GM18505 (cell line): ENCODE measurements at regions not wholly inside any gene's neighbourhood (a gene's known extent, or its start where the extent isn't known, plus 50 kb on each side); places are given as distances from the start of the nearest gene placed in this dataset.
"Not testable (repeated sequence)": the region's sequence is repeated elsewhere in the genome, so short reads cannot be mapped to it uniquely, and the experiment has no call there.

ENCODE experiments used
- ATAC-seq: cut with Tn5 transposase; IDR thresholded peaks from one replicate; pipeline ENCODE4 v1.9.1; 2021; ENCODE audit not compliant: unreplicated experiment
- POLR2A ChIP-seq: IDR thresholded peaks from 4 replicates; pipeline ENCODE4 v1.6.1; 2011; ENCODE audit warnings: borderline replicate concordance; ENCODE audit not compliant: insufficient read depth, insufficient read length; ENCODE audit errors: extremely low read depth

- no peak for TF ChIP-seq POLR2A
- ATAC-seq: no peak
Measured at GRCh38 chr15:96187341-96188305, 142.9 kb upstream of the NR2F2 start.

GRCh38 chr15:96197721-96198120 lies 132.8 kb upstream of the NR2F2 start:
- no peak for TF ChIP-seq POLR2A
- no peak for ATAC-seq

- ATAC-seq: no peak
Measured at GRCh38 chr15:96199111-96199510, 131.4 kb upstream of the NR2F2 start.

GRCh38 chr15:96200357-96200967 lies 130.0 kb upstream of the NR2F2 start:
- no peak for ATAC-seq
- no peak for TF ChIP-seq POLR2A

More at GRCh38 chr15:96199111-96199510, 131.4 kb upstream of the NR2F2 start:
- TF ChIP-seq POLR2A: no peak

- no peak for ATAC-seq
- no peak for TF ChIP-seq POLR2A
Measured at GRCh38 chr15:96201696-96202095, 128.8 kb upstream of the NR2F2 start.

- ATAC-seq: not testable (repeated sequence)
Measured at GRCh38 chr15:96205588-96205987, 124.9 kb upstream of the NR2F2 start.

GRCh38 chr15:96207377-96208006 lies 123.0 kb upstream of the NR2F2 start:
- TF ChIP-seq POLR2A: no peak
- ATAC-seq: no peak

GRCh38 chr15:96209285-96209735 lies 121.2 kb upstream of the NR2F2 start:
- no peak for ATAC-seq
- TF ChIP-seq POLR2A: no peak

GRCh38 chr15:96213045-96213444 lies 117.5 kb upstream of the NR2F2 start:
- TF ChIP-seq POLR2A: no peak
- ATAC-seq: no peak

- ATAC-seq: no peak
- TF ChIP-seq POLR2A: no peak
Measured at GRCh38 chr15:96213896-96214295, 116.6 kb upstream of the NR2F2 start.

GRCh38 chr15:96216481-96216880 lies 114.0 kb upstream of the NR2F2 start:
- not testable (repeated sequence) for ATAC-seq

- ATAC-seq: no peak
- TF ChIP-seq POLR2A: no peak
Measured at GRCh38 chr15:96217983-96218382, 112.5 kb upstream of the NR2F2 start.

- ATAC-seq: no peak
- no peak for TF ChIP-seq POLR2A
Measured at GRCh38 chr15:96218623-96219455, 111.7 kb upstream of the NR2F2 start.

- ATAC-seq: no peak
- no peak for TF ChIP-seq POLR2A
Measured at GRCh38 chr15:96219681-96220080, 110.8 kb upstream of the NR2F2 start.

- no peak for ATAC-seq
- TF ChIP-seq POLR2A: no peak
Measured at GRCh38 chr15:96220657-96221056, 109.8 kb upstream of the NR2F2 start.
